GM23338 (cell line): ENCODE measurements at regions not wholly inside any gene's neighbourhood (a gene's known extent, or its start where the extent isn't known, plus 50 kb on each side); places are given as distances from the start of the nearest gene placed in this dataset.
"Not testable (repeated sequence)": the region's sequence is repeated elsewhere in the genome, so short reads cannot be mapped to it uniquely, and the experiment has no call there.

Experiments
- CREB1 ChIP-seq: fragments of 250-450 bp; sonication (Bioruptor Pico); IDR thresholded peaks from 2 replicates; pipeline ENCODE4 v1.5.0; 2020; ENCODE audit warnings: low read depth, mild to moderate bottlenecking, moderate library complexity
- CTCF ChIP-seq, 2 experiments: fragments of 200-600 bp in 1 of 2; sonication (generic) in 1 of 2; conservative IDR thresholded peaks; 2 replicates each; pipeline versions ENCODE4 v1.5.1 to v1.6.1; 2016 to 2017; ENCODE audit warnings: antibody characterized with exemption in 2 of 2, low read depth in 2 of 2, mild to moderate bottlenecking in 2 of 2, moderate library complexity in 1 of 2
- EZH2phosphoT487 ChIP-seq: fragments of 200-600 bp; sonication (generic); IDR thresholded peaks from one replicate; pipeline ENCODE4 v1.8.1; 2018; ENCODE audit warnings: antibody characterized with exemption; ENCODE audit not compliant: unreplicated experiment
- JUNB ChIP-seq: IDR thresholded peaks from one replicate; pipeline ENCODE4 v1.6.1; 2016; ENCODE audit warnings: antibody characterized with exemption; ENCODE audit not compliant: unreplicated experiment
- POLR2AphosphoS5 ChIP-seq: IDR thresholded peaks from 2 replicates; pipeline ENCODE4 v1.6.1; 2016; ENCODE audit warnings: antibody characterized with exemption, low read depth
- REST ChIP-seq: IDR thresholded peaks from one replicate; pipeline ENCODE4 v1.6.1; 2018; ENCODE audit warnings: antibody characterized with exemption; ENCODE audit not compliant: unreplicated experiment
- STAT1 ChIP-seq: IDR thresholded peaks from one replicate; pipeline ENCODE4 v1.6.1; 2016; ENCODE audit warnings: antibody characterized with exemption; ENCODE audit not compliant: unreplicated experiment

GRCh38 chr18:55951738-55952137 lies 363.7 kb upstream of the TCF4 start:
- TF ChIP-seq CTCF (conservative IDR thresholded peaks at IDR 0.05; ENCODE audit: low read depth in 2 of 2); REST; CREB1 (CRISPR knock-in tag); STAT1; EZH2phosphoT487; POLR2AphosphoS5; JUNB: not testable (repeated sequence)
